ENCODE measurements at regions not wholly inside any gene's neighbourhood (a gene's known extent, or its start where the extent isn't known, plus 50 kb on each side); places are given as distances from the start of the nearest gene placed in this dataset.

GRCh38 chr1:36675106-36675505 lies 192.4 kb upstream of the CSF3R start:
- TF ChIP-seq, protein P1, sequence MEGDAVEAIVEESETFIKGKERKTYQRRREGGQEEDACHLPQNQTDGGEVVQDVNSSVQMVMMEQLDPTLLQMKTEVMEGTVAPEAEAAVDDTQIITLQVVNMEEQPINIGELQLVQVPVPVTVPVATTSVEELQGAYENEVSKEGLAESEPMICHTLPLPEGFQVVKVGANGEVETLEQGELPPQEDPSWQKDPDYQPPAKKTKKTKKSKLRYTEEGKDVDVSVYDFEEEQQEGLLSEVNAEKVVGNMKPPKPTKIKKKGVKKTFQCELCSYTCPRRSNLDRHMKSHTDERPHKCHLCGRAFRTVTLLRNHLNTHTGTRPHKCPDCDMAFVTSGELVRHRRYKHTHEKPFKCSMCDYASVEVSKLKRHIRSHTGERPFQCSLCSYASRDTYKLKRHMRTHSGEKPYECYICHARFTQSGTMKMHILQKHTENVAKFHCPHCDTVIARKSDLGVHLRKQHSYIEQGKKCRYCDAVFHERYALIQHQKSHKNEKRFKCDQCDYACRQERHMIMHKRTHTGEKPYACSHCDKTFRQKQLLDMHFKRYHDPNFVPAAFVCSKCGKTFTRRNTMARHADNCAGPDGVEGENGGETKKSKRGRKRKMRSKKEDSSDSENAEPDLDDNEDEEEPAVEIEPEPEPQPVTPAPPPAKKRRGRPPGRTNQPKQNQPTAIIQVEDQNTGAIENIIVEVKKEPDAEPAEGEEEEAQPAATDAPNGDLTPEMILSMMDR (conservative IDR thresholded peaks at IDR 0.05) = no peak
- no peak for TF ChIP-seq ZFX (IDR thresholded peaks at IDR 0.05)

All from C4-2B (cell line).